Pons (tissue), 1 donor: ENCODE measurements at regions not wholly inside any gene's neighbourhood (a gene's known extent, or its start where the extent isn't known, plus 50 kb on each side); places are given as distances from the start of the nearest gene placed in this dataset.
"Not testable (repeated sequence)": the region's sequence is repeated elsewhere in the genome, so short reads cannot be mapped to it uniquely, and the experiment has no call there.

Source experiments
- DNase-seq: peaks from one replicate; pipeline ENCODE4 v3.0.0-alpha.2; 2016; ENCODE audit warnings: low spot score

- DNase-seq = no peak
Measured at GRCh38 chr7:98728555-98728954, 111.5 kb downstream of the NPTX2 start.

- no peak for DNase-seq
Measured at GRCh38 chr7:98729121-98729520, 112.0 kb downstream of the NPTX2 start.

GRCh38 chr7:98730326-98730725 lies 113.2 kb downstream of the NPTX2 start:
- no peak for DNase-seq

- DNase-seq = no peak
Measured at GRCh38 chr7:98731651-98732050, 114.6 kb downstream of the NPTX2 start.

- no peak for DNase-seq
Measured at GRCh38 chr7:98733036-98733435, 116.0 kb downstream of the NPTX2 start.

- no peak for DNase-seq
Measured at GRCh38 chr7:98735801-98736200, 118.7 kb downstream of the NPTX2 start.

GRCh38 chr7:98736461-98736860 lies 119.4 kb downstream of the NPTX2 start:
- DNase-seq = not testable (repeated sequence)

- no peak for DNase-seq
Measured at GRCh38 chr7:98737176-98737575, 120.1 kb downstream of the NPTX2 start.

GRCh38 chr7:98740643-98741042 lies 123.6 kb downstream of the NPTX2 start:
- no peak for DNase-seq

- peak; percentile 32 for DNase-seq
Measured at GRCh38 chr7:98745722-98746318, 124.0 kb downstream of the TMEM130 start.

- no peak for DNase-seq
Measured at GRCh38 chr7:98748090-98748489, 121.7 kb downstream of the TMEM130 start.

GRCh38 chr7:98753176-98753575 lies 116.6 kb downstream of the TMEM130 start:
- no peak for DNase-seq

- no peak for DNase-seq
Measured at GRCh38 chr7:98753989-98754479, 115.8 kb downstream of the TMEM130 start.

- DNase-seq = no peak
Measured at GRCh38 chr7:98755138-98755898, 114.5 kb downstream of the TMEM130 start.

GRCh38 chr7:98758157-98758556 lies 111.7 kb downstream of the TMEM130 start:
- DNase-seq = no peak

GRCh38 chr7:98760201-98760651 lies 109.6 kb downstream of the TMEM130 start:
- DNase-seq = no peak

GRCh38 chr7:98761225-98761624 lies 108.6 kb downstream of the TMEM130 start:
- no peak for DNase-seq

GRCh38 chr7:98762620-98763019 lies 107.2 kb downstream of the TMEM130 start:
- DNase-seq = no peak

GRCh38 chr7:98763441-98763840 lies 106.4 kb downstream of the TMEM130 start:
- no peak for DNase-seq

GRCh38 chr7:98764946-98765345 lies 104.9 kb downstream of the TMEM130 start:
- DNase-seq = no peak

GRCh38 chr7:98770085-98770484 lies 99.7 kb downstream of the TMEM130 start:
- DNase-seq = not testable (repeated sequence)

GRCh38 chr7:98771519-98771918 lies 98.3 kb downstream of the TMEM130 start:
- DNase-seq = peak; percentile 20

GRCh38 chr7:98771941-98772603 lies 97.7 kb downstream of the TMEM130 start:
- DNase-seq = no peak
